HG02973 (cell line): ENCODE measurements at regions not wholly inside any gene's neighbourhood (a gene's known extent, or its start where the extent isn't known, plus 50 kb on each side); places are given as distances from the start of the nearest gene placed in this dataset.
"Not testable (repeated sequence)": the region's sequence is repeated elsewhere in the genome, so short reads cannot be mapped to it uniquely, and the experiment has no call there.

ENCODE experiments used
- ATAC-seq: cut with Tn5 transposase; IDR thresholded peaks from one replicate; pipeline ENCODE4 v1.9.1; 2021; ENCODE audit warnings: moderate library complexity; ENCODE audit not compliant: unreplicated experiment

- ATAC-seq, result no peak
These were observed 67.2 kb downstream of the BUB3 start for GRCh38 chr10:123221418-123221817.

- ATAC-seq, result no peak
These were observed 68.6 kb downstream of the BUB3 start for GRCh38 chr10:123222832-123223231.

GRCh38 chr10:123227706-123228105, 73.5 kb downstream of the BUB3 start:
- ATAC-seq, result no peak

- no peak for ATAC-seq
These were observed 75.9 kb downstream of the BUB3 start for GRCh38 chr10:123229927-123230630.

- not testable (repeated sequence) for ATAC-seq
These were observed 78.7 kb downstream of the BUB3 start for GRCh38 chr10:123232879-123233278.

- not testable (repeated sequence) for ATAC-seq
These were observed 80.8 kb downstream of the BUB3 start for GRCh38 chr10:123235014-123235413.

GRCh38 chr10:123236126-123236525, 81.9 kb downstream of the BUB3 start:
- no peak for ATAC-seq

- ATAC-seq, result no peak
These were observed 86.0 kb downstream of the BUB3 start for GRCh38 chr10:123240250-123240649.

- ATAC-seq, result no peak
These were observed 86.6 kb downstream of the BUB3 start for GRCh38 chr10:123240776-123241175.

GRCh38 chr10:123241391-123242141, 87.4 kb downstream of the BUB3 start:
- no peak for ATAC-seq

- ATAC-seq, result no peak
These were observed 90.5 kb downstream of the BUB3 start for GRCh38 chr10:123244747-123245146.

GRCh38 chr10:123245264-123245663, 91.1 kb downstream of the BUB3 start:
- no peak for ATAC-seq

- ATAC-seq, result no peak
These were observed 95.7 kb downstream of the BUB3 start for GRCh38 chr10:123249894-123250293.

GRCh38 chr10:123250640-123251039, 96.4 kb downstream of the BUB3 start:
- ATAC-seq, result no peak

GRCh38 chr10:123252779-123253178, 98.6 kb downstream of the BUB3 start:
- no peak for ATAC-seq

GRCh38 chr10:123254343-123254742, 100.1 kb downstream of the BUB3 start:
- ATAC-seq, result not testable (repeated sequence)

- ATAC-seq, result no peak
These were observed 103.8 kb downstream of the BUB3 start for GRCh38 chr10:123257904-123258456.

GRCh38 chr10:123259081-123259480, 104.9 kb downstream of the BUB3 start:
- no peak for ATAC-seq

GRCh38 chr10:123259791-123260190, 105.6 kb downstream of the BUB3 start:
- ATAC-seq, result no peak

- no peak for ATAC-seq
These were observed 108.3 kb downstream of the BUB3 start for GRCh38 chr10:123262456-123262855.

- ATAC-seq, result no peak
These were observed 112.8 kb downstream of the BUB3 start for GRCh38 chr10:123266971-123267370.

- no peak for ATAC-seq
These were observed 114.9 kb downstream of the BUB3 start for GRCh38 chr10:123269017-123269552.
